ENCODE measurements at regions not wholly inside any gene's neighbourhood (a gene's known extent, or its start where the extent isn't known, plus 50 kb on each side); places are given as distances from the start of the nearest gene placed in this dataset.

- DNase-seq = peak; percentile 23
Measured at GRCh38 chr4:77538144-77538543, 67.5 kb upstream of the CXCL13 start.

GRCh38 chr4:77538574-77539157 lies 67.0 kb upstream of the CXCL13 start:
- no peak for DNase-seq
